PC-3 (cell line): ENCODE measurements at regions not wholly inside any gene's neighbourhood (a gene's known extent, or its start where the extent isn't known, plus 50 kb on each side); places are given as distances from the start of the nearest gene placed in this dataset.

Experiments
- CTCF ChIP-seq: fragments of 300-600 bp; sonication (generic); conservative IDR thresholded peaks from 2 replicates; pipeline ENCODE4 v1.5.1; 2017; ENCODE audit warnings: antibody characterized with exemption, low read depth, mild to moderate bottlenecking, low read length
- EZH2 ChIP-seq: fragments of 300-600 bp; sonication (generic); IDR thresholded peaks from one replicate; pipeline ENCODE4 v1.6.1; 2017; ENCODE audit warnings: antibody characterized with exemption, mild to moderate bottlenecking, low read length; ENCODE audit not compliant: unreplicated experiment
- EZH2phosphoT487 ChIP-seq: fragments of 300-600 bp; sonication (generic); IDR thresholded peaks from 2 replicates; pipeline ENCODE4 v1.6.1; 2018; ENCODE audit warnings: mild to moderate bottlenecking, antibody characterized with exemption, low read length, borderline replicate concordance

DNA sequence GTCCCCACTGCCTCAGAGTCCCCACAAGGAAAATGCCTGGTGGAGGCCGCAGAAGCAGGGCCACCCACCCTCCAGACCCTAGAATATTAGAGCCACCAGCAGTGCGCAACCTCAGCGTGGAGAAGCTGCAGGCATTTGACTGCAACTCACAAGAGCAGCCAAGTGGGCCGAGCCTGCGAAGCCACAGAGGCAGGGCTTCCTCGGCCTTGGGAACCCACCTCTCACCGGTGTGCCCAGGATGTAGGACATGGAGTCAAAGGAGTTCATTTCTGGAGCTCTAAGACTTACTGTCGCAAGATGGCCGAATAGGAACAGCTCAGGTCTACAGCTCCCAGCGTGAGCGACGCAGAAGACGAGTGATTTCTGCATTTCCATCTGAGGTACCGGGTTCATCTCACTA lies 397.9 kb upstream of the PIK3R1 start:
- TF ChIP-seq EZH2 (no peak), CTCF (no peak), EZH2phosphoT487 (no peak)
